Vagina (tissue), 2 donors: ENCODE measurements at regions not wholly inside any gene's neighbourhood (a gene's known extent, or its start where the extent isn't known, plus 50 kb on each side); places are given as distances from the start of the nearest gene placed in this dataset.

Experiments used
- DNase-seq, 2 donors: peaks; one replicate each; pipeline ENCODE4 v3.0.0-alpha.2; 2017; ENCODE audit errors: extremely low spot score in 2 of 2
- H3K27ac ChIP-seq: fragments of 200-600 bp; sonication (generic); one replicate; pipeline ENCODE4 v1.5.1; 2019
- H3K27me3 ChIP-seq: fragments of 200-600 bp; sonication (generic); one replicate; pipeline ENCODE4 v1.5.1; 2019
- H3K36me3 ChIP-seq, 2 donors: fragments of 200-600 bp; sonication (generic); one replicate each; pipeline ENCODE4 v1.5.1; 2017 to 2019
- H3K4me1 ChIP-seq: fragments of 200-600 bp; sonication (generic); one replicate; pipeline ENCODE4 v1.5.1; 2019
- H3K4me3 ChIP-seq, 2 donors: fragments of 200-600 bp; sonication (generic); 1 replicate in 1 of 2; 2 replicates in 1 of 2; pipeline ENCODE4 v1.5.1; 2016 to 2019
- H3K9me3 ChIP-seq: fragments of 200-600 bp; sonication (generic); one replicate; pipeline ENCODE4 v1.5.1; 2019
- CTCF ChIP-seq, 3 experiments: fragments of 450-650 bp in 2 of 3; fragments of 200-600 bp in 1 of 3; sonication (generic) in 1 of 3; IDR thresholded peaks; one replicate each; pipeline ENCODE4 v1.5.1; 2017 to 2019; ENCODE audit warnings: antibody characterized with exemption in 3 of 3, mild to moderate bottlenecking in 2 of 3, moderate library complexity in 2 of 3
- POLR2A ChIP-seq, 2 donors: fragments of 450-650 bp; IDR thresholded peaks; one replicate each; pipeline ENCODE4 v1.6.1; 2017; ENCODE audit warnings: antibody characterized with exemption in 2 of 2, mild to moderate bottlenecking in 2 of 2, moderate library complexity in 2 of 2
- POLR2AphosphoS5 ChIP-seq, 2 donors: sonication (generic); formaldehyde crosslinking; IDR thresholded peaks; one replicate each; pipeline ENCODE4 v1.9.0; 2017; ENCODE audit warnings: antibody characterized with exemption in 2 of 2, mild to moderate bottlenecking in 2 of 2, low read depth in 1 of 2; ENCODE audit not compliant: insufficient read depth in 1 of 2
- intact Hi-C: fragments of 100-400 bp; cut with DNase I; formaldehyde crosslinking; loops from one replicate; pipeline ENCODE4 v1.15.1; 2023

GRCh38 chr20:11165789-11166188 lies 492.0 kb upstream of the JAG1 start:
- DNase-seq = no peak
- Histone ChIP-seq H3K9me3 (no peaks in the 10 kb centered on the region), H3K27ac (no peak overlapping the region), H3K4me3 (no peak overlapping the region), H3K27me3 (no peaks in the 10 kb centered on the region), H3K36me3 (no peaks in the 10 kb centered on the region), H3K4me1 (no peaks in the 10 kb centered on the region)
- TF ChIP-seq POLR2A (IDR thresholded peaks at IDR 0.05) = no peak
- intact Hi-C loops = no loop called here

GRCh38 chr20:11166712-11167111 lies 492.9 kb upstream of the JAG1 start:
- Histone ChIP-seq H3K9me3 (no peaks in the 10 kb centered on the region), H3K4me1 (no peaks in the 10 kb centered on the region), H3K36me3 (no peaks in the 10 kb centered on the region), H3K4me3 (no peak overlapping the region), H3K27me3 (no peaks in the 10 kb centered on the region), H3K27ac (no peak overlapping the region)
- intact Hi-C loops = no loop called here
- DNase-seq = no peak
- TF ChIP-seq CTCF (IDR thresholded peaks at IDR 0.05) = no peak
- TF ChIP-seq POLR2AphosphoS5 (IDR thresholded peaks at IDR 0.05; ENCODE audit: insufficient read depth in 1 of 2, low read depth in 1 of 2) = no peak
- no peak for TF ChIP-seq POLR2A (IDR thresholded peaks at IDR 0.05)

- Histone ChIP-seq H3K4me3 (no peak overlapping the region), H3K9me3 (no peaks in the 10 kb centered on the region), H3K36me3 (no peaks in the 10 kb centered on the region), H3K4me1 (no peaks in the 10 kb centered on the region), H3K27me3 (no peaks in the 10 kb centered on the region), H3K27ac (no peak overlapping the region)
- intact Hi-C loops = no loop called here
- no peak for TF ChIP-seq POLR2A (IDR thresholded peaks at IDR 0.05)
- TF ChIP-seq CTCF (IDR thresholded peaks at IDR 0.05) = no peak
- TF ChIP-seq POLR2AphosphoS5 (IDR thresholded peaks at IDR 0.05; ENCODE audit: insufficient read depth in 1 of 2, low read depth in 1 of 2) = no peak
- no peak for DNase-seq
These were observed 494.2 kb upstream of the JAG1 start for GRCh38 chr20:11168026-11168425.

GRCh38 chr20:11170025-11170424 lies 496.2 kb upstream of the JAG1 start:
- Histone ChIP-seq H3K4me1 (no peaks in the 10 kb centered on the region), H3K4me3 (no peak overlapping the region), H3K27me3 (no peaks in the 10 kb centered on the region), H3K9me3 (no peaks in the 10 kb centered on the region), H3K36me3 (no peaks in the 10 kb centered on the region), H3K27ac (no peak overlapping the region)
- DNase-seq = no peak
- TF ChIP-seq CTCF (IDR thresholded peaks at IDR 0.05) = no peak
- TF ChIP-seq POLR2AphosphoS5 (IDR thresholded peaks at IDR 0.05; ENCODE audit: insufficient read depth in 1 of 2, low read depth in 1 of 2) = no peak
- TF ChIP-seq POLR2A (IDR thresholded peaks at IDR 0.05) = no peak
- intact Hi-C loops = no loop called here

GRCh38 chr20:11170565-11170964 lies 496.8 kb upstream of the JAG1 start:
- Histone ChIP-seq H3K4me3 (no peak overlapping the region), H3K27ac (no peak overlapping the region), H3K27me3 (no peaks in the 10 kb centered on the region), H3K36me3 (no peaks in the 10 kb centered on the region), H3K4me1 (no peaks in the 10 kb centered on the region), H3K9me3 (no peaks in the 10 kb centered on the region)
- intact Hi-C loops = no loop called here
- DNase-seq = no peak
- TF ChIP-seq CTCF (IDR thresholded peaks at IDR 0.05) = no peak
- no peak for TF ChIP-seq POLR2A (IDR thresholded peaks at IDR 0.05)
- no peak for TF ChIP-seq POLR2AphosphoS5 (IDR thresholded peaks at IDR 0.05; ENCODE audit: insufficient read depth in 1 of 2, low read depth in 1 of 2)

- no peaks in the 10 kb centered on the region for H3K27me3 ChIP-seq
- no peaks in the 10 kb centered on the region for H3K36me3 ChIP-seq
- H3K4me1 ChIP-seq = no peaks in the 10 kb centered on the region
- DNase-seq = no peak
- no peaks in the 10 kb centered on the region for H3K9me3 ChIP-seq
- no peak overlapping the region for H3K27ac ChIP-seq
- TF ChIP-seq POLR2AphosphoS5 (IDR thresholded peaks at IDR 0.05; ENCODE audit: insufficient read depth in 1 of 2, low read depth in 1 of 2) (no peak), POLR2A (IDR thresholded peaks at IDR 0.05) (no peak), CTCF (IDR thresholded peaks at IDR 0.05) (no peak)
- H3K4me3 ChIP-seq = no peak overlapping the region
- intact Hi-C loops = no loop called here
These were observed 499.1 kb upstream of the JAG1 start for GRCh38 chr20:11172881-11173280.
